ENCODE measurements at regions not wholly inside any gene's neighbourhood (a gene's known extent, or its start where the extent isn't known, plus 50 kb on each side); places are given as distances from the start of the nearest gene placed in this dataset.

GRCh38 chr6:97412511-97412910 lies 129.5 kb upstream of the MMS22L start (continued):
- TF ChIP-seq EZH2 (IDR thresholded peaks at IDR 0.05; ENCODE audit: borderline replicate concordance, control insufficient read depth, low read depth, low read length), result no peak
- TF ChIP-seq MEF2B (IDR thresholded peaks at IDR 0.05; ENCODE audit: partially characterized antibody, poor library complexity, severe bottlenecking), result no peak

GRCh38 chr6:97422171-97422570 lies 139.2 kb upstream of the MMS22L start:
- intact Hi-C loops (cut with micrococcal nuclease; ENCODE audit: unreplicated experiment), result no loop called here
- H2AFZ ChIP-seq (ENCODE audit: control insufficient read depth, low read depth, low read length), result no peak overlapping the region
- ChIA-PET RAD21 (ENCODE audit: unreplicated experiment) (no interaction called here), SMC1A (ENCODE audit: uncharacterized antibody, unreplicated experiment) (no interaction called here), POLR2A (no interaction called here), CTCF (interaction anchor here (0.6 to 1.6 kb wide), 2 partner anchors 15 to 362 kb away, joined by 3 to 4 read pairs; no protein-coding TSS in a partner anchor)
- H3K4me1 ChIP-seq (ENCODE audit: control insufficient read depth, insufficient read depth, low read length), result no peaks in the 10 kb centered on the region
- no peak overlapping the region for H3K4me2 ChIP-seq (ENCODE audit: control insufficient read depth, insufficient read depth)
- ATAC-seq (no peak), FAIRE-seq (no peak), DNase-seq (ENCODE audit: low read depth, low spot score) (no peak)
- WGBS (ENCODE audit: insufficient coverage, insufficient replicate concordance, low lambda C conversion rate, missing lambda C conversion rate), result 0% methylated on average over 1 of the region's 1 CpG
- BruUV-seq (replicated peaks), result no TSS peak
- H3K36me3 ChIP-seq (ENCODE audit: control insufficient read depth in 2 of 2, insufficient read depth in 2 of 2, low read length in 1 of 2), result no peaks in the 10 kb centered on the region
- H3K27ac ChIP-seq (ENCODE audit: control insufficient read depth, insufficient read depth), result no peak overlapping the region
- H3K79me2 ChIP-seq (ENCODE audit: control insufficient read depth, insufficient read depth, low read length), result no peaks in the 10 kb centered on the region
- H3K4me3 ChIP-seq, result no peak overlapping the region
- no peak for TF ChIP-seq SREBF2 (IDR thresholded peaks at IDR 0.05; ENCODE audit: low read length)
- no peak for TF ChIP-seq CUX1 (IDR thresholded peaks at IDR 0.05; ENCODE audit: insufficient replicate concordance, low read depth, low read length)
- no peak for TF ChIP-seq BRCA1 (IDR thresholded peaks at IDR 0.05; ENCODE audit: low read depth, low read length)
- TF ChIP-seq NRF1 (conservative IDR thresholded peaks at IDR 0.05; ENCODE audit: low read depth, low read length), result no peak
- TF ChIP-seq ESRRA (IDR thresholded peaks at IDR 0.05; ENCODE audit: low read length), result no peak
- TF ChIP-seq NFYA (IDR thresholded peaks at IDR 0.05; ENCODE audit: borderline replicate concordance, low read depth, low read length), result no peak
- no peak for TF ChIP-seq GABPA (IDR thresholded peaks at IDR 0.05; ENCODE audit: low read depth)
- in situ Hi-C loops (cut with MboI), result no loop called here
- no peaks in the 10 kb centered on the region for H3K27me3 ChIP-seq (replicated peaks in 1 of 2; ENCODE audit: control insufficient read depth in 2 of 2, insufficient read depth in 2 of 2, low read length in 1 of 2)
- no peaks in the 10 kb centered on the region for H3K9me3 ChIP-seq (replicated peaks; ENCODE audit: control insufficient read depth, insufficient read depth, low read length)
- no peak overlapping the region for H3K9ac ChIP-seq (ENCODE audit: control insufficient read depth, insufficient read depth, low read length)
- no peaks in the 10 kb centered on the region for H4K20me1 ChIP-seq (ENCODE audit: control insufficient read depth, insufficient read depth)

All from GM12878 (cell line).